B cell (primary cell): ENCODE measurements at regions not wholly inside any gene's neighbourhood (a gene's known extent, or its start where the extent isn't known, plus 50 kb on each side); places are given as distances from the start of the nearest gene placed in this dataset.

ENCODE experiments used
- EZH2 ChIP-seq: IDR thresholded peaks from 2 replicates; pipeline ENCODE4 v1.6.1; 2012; ENCODE audit warnings: borderline replicate concordance, low read depth, mild to moderate bottlenecking, moderate library complexity, low read length; ENCODE audit not compliant: insufficient read depth, poor library complexity, severe bottlenecking
- TF ChIP-seq, protein P1 (sequence below): fragments of 200-600 bp; IDR thresholded peaks from one replicate; pipeline ENCODE4 v1.8.0; 2022; ENCODE audit warnings: antibody characterized with exemption, mild to moderate bottlenecking

DNA sequence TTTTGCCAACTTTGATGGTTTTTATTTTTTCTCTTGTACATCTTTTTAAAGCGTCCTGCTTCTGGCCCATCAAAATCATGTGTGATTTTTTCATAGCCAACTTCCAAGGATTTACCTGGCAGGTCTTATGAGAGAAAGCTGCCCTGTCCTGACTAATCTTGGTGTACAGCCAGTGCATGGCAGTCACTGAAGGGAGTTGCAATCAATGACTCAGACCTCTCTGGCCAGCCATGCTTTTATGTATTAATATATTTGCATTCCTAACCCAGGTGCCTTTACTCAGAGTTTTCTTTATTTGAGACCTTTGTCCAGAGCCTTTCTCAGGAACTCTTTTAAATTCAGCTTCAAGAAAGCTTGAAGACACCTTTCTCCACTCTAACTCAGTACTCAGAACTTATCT is 691.5 kb upstream of the HTR2C start:
- TF ChIP-seq, protein P1, sequence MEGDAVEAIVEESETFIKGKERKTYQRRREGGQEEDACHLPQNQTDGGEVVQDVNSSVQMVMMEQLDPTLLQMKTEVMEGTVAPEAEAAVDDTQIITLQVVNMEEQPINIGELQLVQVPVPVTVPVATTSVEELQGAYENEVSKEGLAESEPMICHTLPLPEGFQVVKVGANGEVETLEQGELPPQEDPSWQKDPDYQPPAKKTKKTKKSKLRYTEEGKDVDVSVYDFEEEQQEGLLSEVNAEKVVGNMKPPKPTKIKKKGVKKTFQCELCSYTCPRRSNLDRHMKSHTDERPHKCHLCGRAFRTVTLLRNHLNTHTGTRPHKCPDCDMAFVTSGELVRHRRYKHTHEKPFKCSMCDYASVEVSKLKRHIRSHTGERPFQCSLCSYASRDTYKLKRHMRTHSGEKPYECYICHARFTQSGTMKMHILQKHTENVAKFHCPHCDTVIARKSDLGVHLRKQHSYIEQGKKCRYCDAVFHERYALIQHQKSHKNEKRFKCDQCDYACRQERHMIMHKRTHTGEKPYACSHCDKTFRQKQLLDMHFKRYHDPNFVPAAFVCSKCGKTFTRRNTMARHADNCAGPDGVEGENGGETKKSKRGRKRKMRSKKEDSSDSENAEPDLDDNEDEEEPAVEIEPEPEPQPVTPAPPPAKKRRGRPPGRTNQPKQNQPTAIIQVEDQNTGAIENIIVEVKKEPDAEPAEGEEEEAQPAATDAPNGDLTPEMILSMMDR = no peak
- no peak for TF ChIP-seq EZH2
